ENCODE measurements at regions not wholly inside any gene's neighbourhood (a gene's known extent, or its start where the extent isn't known, plus 50 kb on each side); places are given as distances from the start of the nearest gene placed in this dataset.
A peak's percentile ranks its signal among the peaks of the same experiment; 100 is the strongest.

DNA sequence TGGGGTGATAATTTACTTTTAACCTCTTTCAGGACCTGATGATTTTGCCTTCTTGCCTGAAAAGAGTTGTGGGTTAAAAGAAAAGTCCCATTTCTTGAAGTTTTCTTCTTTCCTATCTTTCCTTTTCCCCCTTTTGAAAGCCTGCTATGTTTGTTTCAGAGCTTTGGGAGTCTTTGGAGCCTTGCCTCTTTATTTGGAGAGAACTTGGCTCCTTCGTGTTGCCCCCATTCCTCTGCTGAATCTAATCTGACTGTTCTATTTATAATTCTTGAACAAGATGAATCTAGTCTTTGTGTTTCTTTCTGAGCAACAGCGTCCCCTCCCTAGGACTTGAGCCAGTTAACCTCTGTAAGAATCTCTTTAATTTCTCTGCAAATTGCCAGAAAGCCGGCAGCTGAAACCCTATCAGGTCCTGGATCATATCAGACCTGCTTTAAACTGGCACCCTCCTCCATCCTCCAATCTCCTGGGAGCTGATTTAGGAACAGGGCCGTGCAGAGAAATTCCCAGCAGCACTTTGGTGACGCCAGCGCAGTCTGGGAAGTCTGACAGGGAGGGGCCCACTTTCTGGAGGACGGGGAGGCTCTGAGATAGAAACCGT lies 289.1 kb upstream of the SORL1-AS1 start:
- peak; percentile 70 for DNase-seq (ENCODE audit: low spot score)

DNA sequence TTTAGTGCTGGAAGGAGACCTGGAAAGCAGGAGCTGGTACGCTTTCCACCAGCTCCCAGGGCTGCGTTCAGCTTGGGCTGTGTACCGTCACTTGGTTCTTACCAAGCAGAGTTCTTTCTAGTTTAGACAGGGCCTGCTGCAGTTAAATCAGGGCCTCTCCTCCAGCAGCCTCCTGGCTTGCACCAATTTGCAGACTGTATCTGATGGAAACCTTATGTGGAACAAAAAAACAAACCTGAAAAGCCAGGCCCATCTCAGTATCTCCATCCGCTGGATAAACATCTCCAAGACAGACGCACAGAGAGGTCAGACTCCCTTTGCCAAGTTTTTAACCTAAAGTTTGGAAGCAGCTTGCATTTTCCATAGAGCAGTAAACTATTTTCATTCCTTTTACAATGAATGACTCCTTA lies 288.6 kb upstream of the SORL1-AS1 start:
- peak; percentile 17 for DNase-seq (ENCODE audit: low spot score)

DNA sequence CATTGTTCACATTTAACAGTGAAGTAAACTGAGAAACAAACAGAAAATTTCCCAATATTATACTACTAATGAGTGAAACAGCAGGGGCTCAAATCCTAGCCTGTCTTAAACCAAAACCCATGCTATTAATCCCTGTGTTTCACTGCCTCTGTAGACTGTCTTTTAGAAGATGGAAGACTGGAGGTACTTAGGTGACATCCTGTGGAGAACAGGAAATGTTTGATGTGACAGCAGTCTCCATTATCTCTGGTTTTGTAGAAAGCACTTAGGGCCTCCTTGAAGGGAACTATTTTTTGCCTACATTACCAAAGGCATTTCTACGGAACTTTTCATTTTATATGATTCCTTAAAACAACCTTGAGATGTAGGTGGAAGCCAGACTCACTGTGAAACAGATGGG lies 288.1 kb upstream of the SORL1-AS1 start:
- DNase-seq (ENCODE audit: low spot score) = no peak

DNA sequence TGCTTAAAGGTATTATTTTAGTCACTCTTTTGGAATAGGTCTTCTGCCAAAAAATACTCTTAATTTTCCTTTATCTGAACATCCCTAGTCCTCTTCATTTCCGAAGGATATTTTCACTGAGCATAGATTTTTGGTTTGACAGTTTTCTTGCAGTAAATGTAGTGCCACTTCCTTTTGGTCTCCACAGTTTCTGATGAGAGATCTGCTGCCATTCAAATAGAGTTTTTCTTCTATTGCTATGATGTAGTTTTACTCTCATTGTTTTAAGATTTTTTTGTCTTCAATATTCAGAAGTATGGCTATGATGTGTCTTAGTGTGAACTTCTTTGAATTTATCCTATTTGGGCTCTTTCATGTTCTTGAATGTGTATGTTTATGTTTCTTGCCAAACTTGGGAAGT lies 281.1 kb upstream of the SORL1-AS1 start:
- no peak for DNase-seq (ENCODE audit: low spot score)

DNA sequence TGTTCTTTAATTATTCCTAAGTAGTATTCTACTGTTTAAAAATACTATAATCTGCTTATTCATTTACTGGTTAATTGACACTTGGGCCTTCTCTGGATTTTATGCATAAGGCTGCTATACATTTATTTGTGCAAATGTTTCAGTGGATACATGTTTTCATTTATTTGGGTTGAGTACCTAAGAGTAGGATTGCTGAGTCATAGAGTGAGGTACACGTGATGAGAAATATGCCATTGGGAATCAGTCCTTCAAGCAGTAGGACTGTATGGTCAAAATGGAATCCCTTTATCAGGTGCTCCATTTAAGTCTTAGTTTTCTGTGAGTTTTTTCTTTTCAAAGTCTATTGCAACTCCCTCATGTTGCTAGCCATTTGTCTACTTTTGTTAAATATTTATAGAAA lies 275.2 kb upstream of the SORL1-AS1 start:
- DNase-seq (ENCODE audit: low spot score) = no peak

DNA sequence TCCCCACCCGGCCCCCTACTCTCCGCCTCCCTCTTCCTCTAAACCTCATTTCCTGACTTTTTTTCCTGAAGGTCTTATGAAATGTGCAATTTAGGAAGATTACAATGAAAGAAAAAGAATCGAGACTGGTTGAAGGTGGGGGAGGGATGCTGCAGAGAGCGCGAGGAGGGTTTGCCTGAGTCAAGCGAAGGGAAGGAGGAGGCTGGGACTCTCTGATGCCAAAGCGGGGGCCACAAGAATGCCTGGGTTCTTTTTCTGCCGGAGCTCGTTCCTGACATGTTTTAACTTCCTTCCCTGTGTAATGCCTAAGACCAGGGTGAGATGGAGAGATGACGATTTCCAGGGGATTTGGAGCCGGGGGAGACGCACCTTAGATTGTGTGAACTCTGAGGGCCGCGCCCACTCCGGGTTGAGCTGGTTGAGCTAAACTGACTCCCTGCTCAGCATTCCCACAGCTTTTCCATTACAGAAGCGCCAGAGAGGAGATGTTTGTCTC lies 270.5 kb upstream of the SORL1-AS1 start:
- DNase-seq (ENCODE audit: low spot score) = no peak

DNA sequence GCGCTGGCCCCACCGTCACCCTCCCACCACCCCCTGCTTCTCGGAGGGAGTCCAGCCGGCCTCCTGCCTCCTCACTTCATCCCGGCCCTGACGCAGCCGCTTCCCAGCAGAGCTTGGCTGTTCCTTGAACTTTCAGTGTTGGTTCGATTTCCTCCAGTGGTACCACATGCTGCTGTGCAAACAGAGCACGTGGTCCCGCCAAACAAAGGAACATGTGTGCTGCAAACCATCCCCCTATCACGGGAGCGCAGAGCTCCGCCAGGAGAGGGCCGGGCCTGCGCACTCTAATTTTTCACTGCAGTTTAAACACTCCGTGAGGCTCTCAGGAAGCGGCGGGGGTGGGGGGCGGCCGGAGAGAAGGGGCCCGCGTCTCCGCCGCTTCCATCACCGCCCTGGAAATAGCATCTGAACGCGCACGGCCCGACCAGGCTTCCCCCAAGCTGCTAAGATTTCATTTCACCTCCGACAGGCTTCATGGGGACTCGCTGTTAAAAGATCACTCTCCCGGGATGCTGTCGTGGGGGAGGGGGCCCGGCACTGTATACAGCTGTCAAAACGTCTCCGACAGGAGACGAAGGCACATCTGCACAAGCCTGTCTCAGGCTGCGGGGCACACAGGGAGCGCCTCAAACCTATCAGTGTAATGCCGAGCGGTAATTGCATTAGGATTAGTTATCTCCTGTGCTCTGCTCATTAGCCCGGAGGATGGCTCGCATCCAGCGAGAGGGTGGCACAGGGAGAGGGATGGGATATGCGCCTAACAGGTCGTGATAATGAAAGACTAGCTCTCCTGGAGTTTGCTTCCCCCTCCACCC lies 269.9 kb upstream of the SORL1-AS1 start:
- DNase-seq (ENCODE audit: low spot score) = peak; percentile 91

DNA sequence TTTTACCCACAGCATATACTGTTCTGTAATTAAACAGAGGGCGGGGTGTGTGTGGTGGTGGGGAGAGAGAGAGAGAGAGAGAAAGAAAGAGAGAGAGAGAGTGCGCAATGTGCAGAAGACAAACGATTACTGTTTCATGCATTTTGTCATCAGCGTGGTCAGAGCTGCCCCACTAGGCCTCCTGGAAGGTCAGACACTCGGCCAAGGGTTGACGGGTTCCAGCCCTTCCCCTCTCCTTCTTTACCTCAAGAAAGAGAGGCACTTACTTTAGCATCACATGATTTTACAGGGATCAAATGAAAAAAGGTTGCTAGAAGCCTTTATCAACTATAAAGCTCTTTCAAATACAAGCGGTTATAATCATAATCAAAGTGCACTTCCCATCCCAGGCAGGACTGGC lies 269.2 kb upstream of the SORL1-AS1 start:
- no peak for DNase-seq (ENCODE audit: low spot score)

DNA sequence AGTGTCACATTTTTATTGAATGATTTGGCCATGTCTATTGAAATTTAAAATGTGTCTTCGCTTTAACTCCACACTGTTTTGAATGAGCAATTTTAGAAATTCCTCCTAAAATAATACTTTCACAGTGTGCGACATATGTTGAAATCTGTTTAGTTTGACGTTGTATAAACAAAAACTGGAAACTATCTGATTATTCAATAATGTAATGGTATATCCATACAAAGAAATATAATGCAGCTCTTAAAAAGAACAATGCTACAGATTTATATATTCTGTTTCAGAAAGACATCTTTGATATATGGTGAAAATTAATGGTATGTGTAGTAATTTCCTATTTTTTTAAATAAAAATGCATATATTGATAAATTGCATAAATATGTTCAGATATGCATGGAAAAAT lies 268.7 kb upstream of the SORL1-AS1 start:
- DNase-seq (ENCODE audit: low spot score) = no peak

DNA sequence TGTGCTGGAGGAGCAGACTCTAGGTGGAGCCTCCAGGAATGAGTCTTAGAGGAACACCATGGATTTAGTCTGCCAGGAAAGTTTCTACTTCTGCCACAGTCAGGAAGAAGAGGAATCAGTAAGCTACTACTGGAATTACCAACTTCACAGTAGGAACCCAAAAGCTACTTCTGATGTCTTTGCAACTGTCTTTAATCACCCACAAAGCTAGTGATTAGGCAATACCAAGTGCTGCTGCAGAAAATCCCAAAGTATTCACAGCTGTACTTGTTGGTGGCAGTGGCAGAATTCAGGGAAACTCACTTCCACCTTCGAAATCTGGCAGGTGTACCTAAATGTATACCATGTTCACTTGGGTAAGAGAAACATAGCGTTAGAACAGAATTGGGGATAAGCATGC lies 264.5 kb upstream of the SORL1-AS1 start:
- DNase-seq (ENCODE audit: low spot score) = no peak

DNA sequence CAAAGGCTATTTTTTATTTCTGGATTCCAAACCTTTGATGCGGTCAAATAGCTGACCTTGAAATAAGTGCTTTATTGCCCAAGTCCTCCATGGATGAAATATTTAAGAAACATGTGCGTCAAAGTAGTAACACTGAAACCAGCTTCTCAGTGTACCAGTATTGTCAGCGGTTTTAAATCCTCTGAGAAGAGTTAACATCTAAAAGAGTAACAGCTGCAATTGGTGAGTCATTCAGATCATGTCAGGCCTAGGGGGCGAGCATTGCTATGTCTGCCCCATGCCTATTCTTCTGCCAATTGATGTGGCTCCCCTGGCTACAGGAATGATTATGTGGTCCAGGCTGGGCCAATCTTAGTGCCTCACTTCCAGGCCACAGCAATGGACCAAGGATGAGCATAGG lies 263.3 kb upstream of the SORL1-AS1 start:
- no peak for DNase-seq (ENCODE audit: low spot score)

DNA sequence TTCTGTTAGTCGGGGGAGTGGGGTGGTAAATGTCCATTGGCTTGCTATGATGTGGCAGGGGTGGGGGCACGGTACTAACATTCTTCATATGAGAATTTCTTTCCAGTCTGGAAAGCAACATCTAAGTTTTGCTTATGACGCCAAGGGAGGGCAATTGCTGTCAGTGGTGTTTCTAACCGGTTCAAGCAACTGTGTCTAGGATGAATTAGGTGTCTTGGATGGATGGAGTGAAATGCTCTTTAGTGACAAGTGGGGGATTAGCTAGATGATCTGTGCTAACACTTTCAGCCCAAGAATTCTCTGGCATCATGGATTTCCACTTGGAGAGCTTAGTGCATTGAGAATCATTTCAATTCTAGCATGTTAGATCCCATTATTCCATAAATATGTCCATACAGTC lies 262.6 kb upstream of the SORL1-AS1 start:
- no peak for DNase-seq (ENCODE audit: low spot score)

DNA sequence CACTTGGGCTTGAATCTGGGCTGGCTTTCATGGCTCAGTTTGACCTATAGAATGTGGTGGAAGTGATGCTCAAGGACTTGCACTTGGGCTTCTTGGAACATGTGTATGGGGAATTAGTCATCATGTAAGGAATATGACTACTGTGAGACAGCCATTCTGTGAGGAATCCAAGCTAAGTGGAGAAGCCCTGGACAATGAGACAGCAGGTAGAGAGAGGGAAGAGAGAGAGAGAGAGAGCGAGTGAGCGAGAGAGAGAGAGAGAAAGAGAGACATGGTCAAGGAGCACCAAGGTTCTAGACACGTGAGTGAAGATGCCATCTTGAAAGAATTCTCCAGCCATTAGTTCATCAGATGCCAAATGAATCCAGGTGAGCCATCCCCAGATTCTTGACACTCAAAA lies 261.6 kb upstream of the SORL1-AS1 start:
- DNase-seq (ENCODE audit: low spot score) = no peak

DNA sequence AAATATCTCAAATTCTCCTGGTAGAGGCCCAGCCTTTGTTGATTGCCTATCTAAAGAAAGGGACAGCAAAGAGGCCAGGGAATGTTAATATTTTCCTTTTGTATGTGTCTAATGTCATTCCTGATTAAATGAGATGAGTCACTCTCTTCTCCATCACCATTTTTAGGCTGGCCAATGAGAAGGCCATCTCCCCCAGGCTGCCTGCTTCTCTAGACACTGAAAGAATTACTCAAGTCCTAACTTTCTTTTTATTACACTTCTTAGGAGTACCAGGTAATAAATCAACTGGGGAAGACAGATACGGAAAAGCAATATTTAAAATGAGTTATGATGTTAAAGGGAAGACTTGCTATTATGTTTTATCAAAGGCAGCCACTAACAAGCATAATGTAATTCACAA lies 259.2 kb upstream of the SORL1-AS1 start:
- DNase-seq (ENCODE audit: low spot score) = no peak

DNA sequence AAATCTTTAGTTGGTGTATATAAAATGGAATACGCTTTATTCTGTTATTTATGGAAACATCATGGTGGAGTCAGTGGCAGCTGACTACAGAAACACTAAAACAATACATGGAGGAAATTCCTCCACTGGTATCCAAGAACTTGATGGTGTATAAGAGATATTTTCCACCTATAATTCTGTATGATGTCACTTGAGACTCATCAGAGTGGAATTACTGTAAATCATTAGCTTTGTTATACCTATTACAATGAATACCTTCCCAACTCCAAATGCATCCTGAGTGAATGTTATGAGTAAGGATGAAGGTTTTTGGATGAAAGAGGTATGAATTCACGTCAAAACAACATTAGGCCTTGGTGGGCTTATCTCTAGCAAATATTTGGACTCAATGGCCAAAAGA lies 258.5 kb upstream of the SORL1-AS1 start:
- DNase-seq (ENCODE audit: low spot score) = no peak

DNA sequence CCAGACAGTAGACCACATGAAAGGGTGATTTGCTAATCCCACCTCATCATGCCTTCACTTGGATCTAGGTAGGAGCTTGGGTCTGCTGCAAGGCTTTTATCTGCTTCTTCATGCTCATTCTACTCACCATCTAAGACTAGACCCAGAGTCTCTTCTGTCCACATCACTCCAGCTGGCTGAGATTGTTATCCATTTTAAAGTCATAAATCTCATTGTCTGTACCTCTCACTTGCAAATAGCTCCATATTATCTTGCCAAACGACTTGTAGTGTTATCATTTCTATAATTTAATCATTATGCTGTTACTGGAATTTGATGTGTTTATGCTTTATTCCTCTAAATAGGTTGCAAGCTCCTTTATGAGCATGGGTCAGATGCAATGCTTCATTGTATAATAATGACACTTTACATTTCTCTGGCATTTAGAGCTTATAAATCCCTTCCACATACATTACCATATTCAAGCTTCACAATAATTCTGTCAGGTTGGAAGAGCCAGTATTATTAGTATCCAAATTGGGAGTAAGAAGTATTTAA lies 254.2 kb upstream of the SORL1-AS1 start:
- no peak for DNase-seq (ENCODE audit: low spot score)

DNA sequence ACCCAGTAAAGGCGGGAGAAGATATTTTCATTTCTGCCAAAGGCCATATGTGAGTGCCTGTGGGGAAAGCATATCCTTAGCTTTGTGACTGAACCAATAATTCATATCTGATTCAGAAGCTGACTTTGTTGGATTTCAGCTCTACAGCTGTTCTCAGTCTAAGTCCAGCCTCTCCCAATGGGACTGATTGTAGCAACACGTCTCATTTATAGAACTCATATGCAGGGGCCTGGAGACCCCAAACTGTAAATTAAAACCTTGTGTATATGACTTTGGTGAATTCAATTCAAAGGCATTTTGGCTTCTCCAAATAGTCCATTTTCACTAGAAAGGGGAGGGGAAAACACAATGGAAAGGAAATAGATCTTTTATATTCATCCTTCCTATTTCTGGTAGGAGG lies 250.4 kb upstream of the SORL1-AS1 start:
- DNase-seq (ENCODE audit: low spot score) = no peak

DNA sequence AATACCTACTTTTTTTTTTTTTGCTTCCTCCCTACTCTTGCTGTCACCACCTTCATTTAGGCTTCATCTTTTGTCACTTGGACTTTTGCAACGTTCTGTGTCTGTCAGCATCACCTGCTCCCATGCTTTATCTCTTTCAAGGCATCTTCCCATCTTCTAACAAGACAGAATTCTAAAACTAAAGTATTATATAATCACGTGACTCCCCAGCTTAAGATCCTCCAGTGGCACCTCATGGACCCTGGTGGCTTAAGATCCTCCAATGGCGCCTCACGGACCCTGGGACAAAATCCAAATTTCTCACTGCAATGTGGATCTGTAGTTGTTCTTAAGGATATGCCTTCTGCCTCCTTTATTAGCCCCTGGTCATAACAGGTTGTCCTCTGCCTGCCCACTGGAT lies 248.2 kb upstream of the SORL1-AS1 start:
- DNase-seq (ENCODE audit: low spot score) = no peak

DNA sequence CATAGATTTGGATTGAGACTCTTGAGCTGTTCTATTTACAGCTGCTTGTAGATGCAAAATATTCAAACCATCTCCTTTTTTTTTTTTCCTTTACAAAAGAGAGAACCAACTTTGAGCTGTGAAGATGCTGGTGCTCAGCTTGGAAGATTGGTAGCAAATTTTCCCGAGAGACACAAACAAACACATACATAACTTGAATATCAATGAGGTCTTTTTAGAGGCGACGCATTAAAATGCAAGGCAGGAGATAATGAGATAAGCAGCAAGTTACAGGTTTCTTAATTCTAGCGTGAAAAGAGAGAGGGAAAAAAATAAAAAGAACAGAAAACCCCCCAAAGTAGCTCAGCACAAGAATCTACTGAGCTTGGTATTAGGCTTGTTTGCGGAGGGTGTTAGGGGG lies 247.0 kb upstream of the SORL1-AS1 start:
- DNase-seq (ENCODE audit: low spot score) = no peak

DNA sequence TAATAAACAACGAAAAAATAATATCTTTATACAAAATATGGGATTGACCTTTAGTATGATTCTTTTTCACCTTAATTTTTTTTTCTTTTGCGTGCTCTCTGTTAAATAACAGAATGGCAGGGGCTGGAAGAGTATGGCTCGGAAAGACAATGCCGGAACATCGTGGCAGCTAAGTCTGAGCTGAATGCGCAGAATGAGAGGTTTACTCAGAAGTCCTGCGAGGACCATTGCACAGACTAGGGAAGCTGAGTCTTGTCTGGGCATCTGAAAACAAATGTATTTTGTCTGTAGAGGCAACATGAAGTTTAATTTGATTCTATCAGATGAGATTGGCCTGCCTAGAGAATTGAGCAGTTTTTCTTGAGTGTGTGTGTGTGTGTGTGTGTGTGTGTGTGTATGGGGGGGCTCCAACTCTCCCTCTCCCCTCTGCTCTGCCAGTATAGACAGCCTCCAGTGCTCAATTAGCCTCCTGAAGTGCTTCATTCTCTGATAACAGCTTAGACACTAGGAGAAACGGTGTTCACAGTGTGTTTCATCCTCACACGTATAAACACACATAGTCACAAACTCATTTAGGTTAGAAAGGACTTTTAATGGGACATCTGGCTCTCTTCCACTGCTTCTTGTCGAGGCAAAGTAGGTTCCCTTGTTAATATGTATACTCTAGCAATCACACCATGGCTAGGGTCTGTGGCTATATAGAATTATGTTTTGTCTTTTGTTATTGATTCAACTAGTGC lies 244.3 kb upstream of the SORL1-AS1 start:
- DNase-seq (ENCODE audit: low spot score) = no peak

DNA sequence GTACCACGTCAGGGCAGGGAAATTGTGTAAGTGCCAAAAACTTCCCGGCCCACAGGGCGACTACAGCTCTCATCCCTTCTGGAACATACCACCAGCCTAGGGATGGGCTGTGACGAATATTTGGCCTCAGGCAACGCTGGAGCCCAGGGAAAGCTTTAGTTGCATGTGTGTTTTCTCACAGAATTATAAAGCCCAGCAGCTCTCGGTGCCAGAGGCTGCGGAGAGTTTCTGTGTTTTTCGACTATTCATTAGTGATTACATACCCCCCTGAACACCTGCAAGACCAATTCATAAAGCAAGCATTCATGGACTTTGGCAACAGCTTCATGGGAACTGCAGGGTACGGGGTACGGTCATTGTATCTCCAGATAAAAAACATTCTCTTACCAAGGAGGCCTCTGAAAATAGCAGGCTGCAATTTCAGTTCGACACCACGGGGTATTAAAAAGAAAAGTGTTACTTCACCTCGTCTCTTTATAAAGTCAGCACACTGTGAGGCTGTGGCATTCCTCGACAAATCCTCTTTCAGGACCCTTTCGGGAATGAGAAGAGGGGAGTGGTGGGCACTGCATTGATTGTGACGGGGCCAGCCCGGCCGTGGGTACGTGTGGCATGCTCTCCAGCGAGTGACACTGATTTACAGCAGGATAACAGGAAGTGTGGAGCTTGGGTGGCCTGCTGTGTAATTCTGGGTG lies 243.6 kb upstream of the SORL1-AS1 start:
- DNase-seq (ENCODE audit: low spot score) = no peak

DNA sequence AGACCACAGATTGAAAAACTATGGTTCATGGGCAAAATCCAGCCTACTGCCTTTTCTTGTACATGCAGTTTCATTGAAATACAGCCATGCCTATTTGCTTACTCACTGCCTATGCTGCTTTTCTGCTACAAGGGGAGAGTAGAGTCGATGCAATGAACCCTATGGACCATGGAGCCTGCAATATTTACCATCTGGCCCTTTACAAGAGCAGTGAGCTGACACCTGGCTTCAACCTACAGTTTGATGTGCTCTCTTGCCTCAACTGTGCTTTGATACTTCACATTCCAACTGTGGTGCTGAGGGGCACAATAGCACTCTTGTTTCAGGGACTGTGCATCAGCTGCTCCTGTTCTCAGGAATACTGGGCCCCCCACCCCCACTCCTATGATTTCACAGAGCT lies 239.5 kb upstream of the SORL1-AS1 start:
- DNase-seq (ENCODE audit: low spot score) = no peak
